ENCODE measurements at regions not wholly inside any gene's neighbourhood (a gene's known extent, or its start where the extent isn't known, plus 50 kb on each side); places are given as distances from the start of the nearest gene placed in this dataset.
"Not testable (repeated sequence)": the region's sequence is repeated elsewhere in the genome, so short reads cannot be mapped to it uniquely, and the experiment has no call there.

DNA sequence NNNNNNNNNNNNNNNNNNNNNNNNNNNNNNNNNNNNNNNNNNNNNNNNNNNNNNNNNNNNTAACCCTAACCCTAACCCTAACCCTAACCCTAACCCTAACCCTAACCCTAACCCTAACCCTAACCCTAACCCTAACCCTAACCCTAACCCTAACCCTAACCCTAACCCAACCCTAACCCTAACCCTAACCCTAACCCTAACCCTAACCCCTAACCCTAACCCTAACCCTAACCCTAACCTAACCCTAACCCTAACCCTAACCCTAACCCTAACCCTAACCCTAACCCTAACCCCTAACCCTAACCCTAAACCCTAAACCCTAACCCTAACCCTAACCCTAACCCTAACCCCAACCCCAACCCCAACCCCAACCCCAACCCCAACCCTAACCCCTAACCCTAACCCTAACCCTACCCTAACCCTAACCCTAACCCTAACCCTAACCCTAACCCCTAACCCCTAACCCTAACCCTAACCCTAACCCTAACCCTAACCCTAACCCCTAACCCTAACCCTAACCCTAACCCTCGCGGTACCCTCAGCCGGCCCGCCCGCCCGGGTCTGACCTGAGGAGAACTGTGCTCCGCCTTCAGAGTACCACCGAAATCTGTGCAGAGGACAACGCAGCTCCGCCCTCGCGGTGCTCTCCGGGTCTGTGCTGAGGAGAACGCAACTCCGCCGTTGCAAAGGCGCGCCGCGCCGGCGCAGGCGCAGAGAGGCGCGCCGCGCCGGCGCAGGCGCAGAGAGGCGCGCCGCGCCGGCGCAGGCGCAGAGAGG, 441.3 kb downstream of the OR4F29 start:
- TF ChIP-seq, protein P1, sequence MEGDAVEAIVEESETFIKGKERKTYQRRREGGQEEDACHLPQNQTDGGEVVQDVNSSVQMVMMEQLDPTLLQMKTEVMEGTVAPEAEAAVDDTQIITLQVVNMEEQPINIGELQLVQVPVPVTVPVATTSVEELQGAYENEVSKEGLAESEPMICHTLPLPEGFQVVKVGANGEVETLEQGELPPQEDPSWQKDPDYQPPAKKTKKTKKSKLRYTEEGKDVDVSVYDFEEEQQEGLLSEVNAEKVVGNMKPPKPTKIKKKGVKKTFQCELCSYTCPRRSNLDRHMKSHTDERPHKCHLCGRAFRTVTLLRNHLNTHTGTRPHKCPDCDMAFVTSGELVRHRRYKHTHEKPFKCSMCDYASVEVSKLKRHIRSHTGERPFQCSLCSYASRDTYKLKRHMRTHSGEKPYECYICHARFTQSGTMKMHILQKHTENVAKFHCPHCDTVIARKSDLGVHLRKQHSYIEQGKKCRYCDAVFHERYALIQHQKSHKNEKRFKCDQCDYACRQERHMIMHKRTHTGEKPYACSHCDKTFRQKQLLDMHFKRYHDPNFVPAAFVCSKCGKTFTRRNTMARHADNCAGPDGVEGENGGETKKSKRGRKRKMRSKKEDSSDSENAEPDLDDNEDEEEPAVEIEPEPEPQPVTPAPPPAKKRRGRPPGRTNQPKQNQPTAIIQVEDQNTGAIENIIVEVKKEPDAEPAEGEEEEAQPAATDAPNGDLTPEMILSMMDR (IDR thresholded peaks at IDR 0.05), result not testable (repeated sequence)
- not testable (repeated sequence) for TF ChIP-seq EZH2, EZH2phosphoT487 (IDR thresholded peaks at IDR 0.05)

All from neural progenitor cell (in vitro differentiated cells).